A673 (cell line): ENCODE measurements at regions not wholly inside any gene's neighbourhood (a gene's known extent, or its start where the extent isn't known, plus 50 kb on each side); places are given as distances from the start of the nearest gene placed in this dataset.

Experiments used
- BruUV-seq: library from RNA; stranded (reverse); fragments of 400-500 nt; replicated peaks from 2 replicates; lab custom pipeline; 2021; lab: Mats Ljungman, UMichigan
- CTCF ChIA-PET: fragments of 300-600 bp; sonication (Branson Sonifier 250); formaldehyde crosslinking; loops from one replicate; lab custom pipeline; 2022; ENCODE audit warnings: antibody characterized with exemption; lab: Charles Lee
- POLR2A ChIA-PET: fragments of 300-600 bp; sonication (Branson Sonifier 250); formaldehyde crosslinking; loops from one replicate; lab custom pipeline; 2022; ENCODE audit warnings: antibody characterized with exemption; ENCODE audit not compliant: low non-redundant PET; lab: Charles Lee
- DNase-seq: peaks from one replicate; pipeline ENCODE4 v3.0.0-alpha.2; 2015; ENCODE audit warnings: low spot score
- H3K27ac ChIP-seq: fragments of 200-600 bp; sonication (generic); 2 replicates; pipeline ENCODE4 v1.5.1; 2016; ENCODE audit warnings: mixed run types, low read depth, mild to moderate bottlenecking, mixed read lengths, antibody characterized with exemption, low read length; ENCODE audit not compliant: poor library complexity, severe bottlenecking
- H3K27me3 ChIP-seq: fragments of 200-600 bp; sonication (generic); replicated peaks from 2 replicates; pipeline ENCODE4 v1.6.1; 2017; ENCODE audit warnings: mixed run types, low read depth, mild to moderate bottlenecking, mixed read lengths, antibody characterized with exemption, low read length; ENCODE audit not compliant: insufficient read depth, poor library complexity
- H3K36me3 ChIP-seq: fragments of 200-600 bp; sonication (generic); 2 replicates; pipeline ENCODE4 v1.6.1; 2016; ENCODE audit warnings: mixed run types, mild to moderate bottlenecking, mixed read lengths, antibody characterized with exemption, low read length; ENCODE audit not compliant: insufficient read depth, poor library complexity, severe bottlenecking
- H3K4me1 ChIP-seq: fragments of 200-600 bp; sonication (generic); 2 replicates; pipeline ENCODE4 v1.6.1; 2017; ENCODE audit warnings: mixed run types, mild to moderate bottlenecking, mixed read lengths, antibody characterized with exemption, low read length; ENCODE audit not compliant: insufficient read depth, poor library complexity, severe bottlenecking
- H3K4me3 ChIP-seq: fragments of 200-600 bp; sonication (generic); 2 replicates; pipeline ENCODE4 v1.5.1; 2016; ENCODE audit warnings: low read depth, mixed run types, mild to moderate bottlenecking, mixed read lengths, low read length; ENCODE audit not compliant: poor library complexity, severe bottlenecking
- H3K9me3 ChIP-seq: fragments of 200-600 bp; sonication (generic); 2 replicates; pipeline ENCODE4 v1.6.1; 2016; ENCODE audit warnings: mixed run types, low read depth, mild to moderate bottlenecking, mixed read lengths, antibody characterized with exemption, low read length; ENCODE audit not compliant: poor library complexity, severe bottlenecking
- CTCF ChIP-seq: fragments of 300-800, 200-600 bp; sonication (generic); conservative IDR thresholded peaks from 2 replicates; pipeline ENCODE4 v1.5.1; 2017; ENCODE audit warnings: low read depth, mild to moderate bottlenecking, antibody characterized with exemption, low read length, moderate library complexity, mixed read lengths
- EZH2 ChIP-seq: fragments of 200-600 bp; sonication (generic); IDR thresholded peaks from 2 replicates; pipeline ENCODE4 v1.6.1; 2017; ENCODE audit warnings: borderline replicate concordance, low read depth, mild to moderate bottlenecking, mixed read lengths, antibody characterized with exemption, low read length; ENCODE audit not compliant: poor library complexity, severe bottlenecking
- intact Hi-C: fragments of 100-400 bp; cut with micrococcal nuclease; formaldehyde crosslinking; loops from one replicate; pipeline ENCODE4 v1.10.0; 2022; ENCODE audit not compliant: unreplicated experiment

- TF ChIP-seq EZH2: no peak
- no peak for TF ChIP-seq CTCF
- Histone ChIP-seq H3K9me3 (no peaks in the 10 kb centered on the region), H3K4me3 (no peak overlapping the region), H3K27ac (no peak overlapping the region), H3K36me3 (no peaks in the 10 kb centered on the region), H3K27me3 (no peaks in the 10 kb centered on the region), H3K4me1 (no peaks in the 10 kb centered on the region)
- DNase-seq: no peak
- intact Hi-C loops: no loop called here
- BruUV-seq: no TSS peak
- ChIA-PET CTCF (no interaction called here), POLR2A (no interaction called here)
Observed at GRCh38 chr6:110033101-110033500, 55.0 kb downstream of the GPR6 start.

DNA sequence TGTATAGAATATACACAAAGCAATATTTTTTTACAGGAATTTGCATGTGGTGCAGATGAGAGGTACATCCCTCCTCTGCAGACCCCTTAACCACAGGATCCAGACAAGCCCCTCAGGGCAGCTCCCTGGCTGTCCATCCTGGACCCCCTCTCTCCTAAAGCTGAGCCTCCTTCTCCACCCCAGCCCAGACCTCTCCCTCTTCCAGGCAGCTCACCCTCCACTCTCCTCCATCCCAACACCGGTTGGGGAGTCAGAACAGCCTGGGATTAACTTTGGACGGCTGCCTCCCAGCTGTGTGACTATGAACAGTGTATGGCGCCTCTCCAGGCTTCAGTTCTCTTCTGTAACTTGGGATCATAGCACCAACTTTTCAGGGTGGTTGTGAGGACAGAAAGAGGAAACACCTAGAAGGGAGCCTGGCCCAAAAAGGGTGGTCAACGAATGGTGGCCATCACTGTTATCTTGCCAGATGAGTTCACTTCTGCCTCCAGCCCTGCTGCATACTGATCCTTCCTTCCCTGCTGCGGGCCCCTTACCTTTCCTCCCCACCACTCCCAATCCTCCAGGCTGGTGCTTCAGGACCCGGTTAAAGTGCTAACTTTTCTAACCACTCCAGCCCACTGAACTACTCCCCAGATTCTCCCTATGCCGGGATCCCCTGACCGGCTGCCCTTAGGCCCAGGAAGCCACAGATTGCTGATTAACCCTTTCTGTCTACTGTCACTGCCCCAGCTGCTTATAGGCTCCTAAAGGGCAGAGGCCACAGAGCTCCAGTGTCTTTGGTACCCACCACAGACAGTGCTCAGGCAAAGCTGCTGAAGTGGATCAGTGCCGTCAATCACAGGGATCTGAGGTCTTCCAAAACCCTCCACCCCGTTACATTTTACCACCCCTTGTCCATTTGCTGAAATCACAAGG is 55.9 kb downstream of the GPR6 start:
- H3K4me3 ChIP-seq: no peak overlapping the region
- no TSS peak for BruUV-seq
- TF ChIP-seq EZH2: no peak
- TF ChIP-seq CTCF: no peak
- H3K27ac ChIP-seq: no peak overlapping the region
- no peaks in the 10 kb centered on the region for H3K27me3 ChIP-seq
- H3K4me1 ChIP-seq: no peaks in the 10 kb centered on the region
- ChIA-PET POLR2A (no interaction called here), CTCF (no interaction called here)
- no peak for DNase-seq
- intact Hi-C loops: no loop called here
- H3K9me3 ChIP-seq: no peaks in the 10 kb centered on the region
- H3K36me3 ChIP-seq: no peaks in the 10 kb centered on the region

- no peaks in the 10 kb centered on the region for H3K36me3 ChIP-seq
- H3K9me3 ChIP-seq: no peaks in the 10 kb centered on the region
- DNase-seq: no peak
- CTCF ChIA-PET: no interaction called here
- BruUV-seq: no TSS peak
- no peak overlapping the region for H3K4me3 ChIP-seq
- H3K27ac ChIP-seq: no peak overlapping the region
- TF ChIP-seq EZH2 (no peak), CTCF (no peak)
- intact Hi-C loops: no loop called here
- no peaks in the 10 kb centered on the region for H3K27me3 ChIP-seq
- POLR2A ChIA-PET: no interaction called here
- H3K4me1 ChIP-seq: no peaks in the 10 kb centered on the region
Observed at GRCh38 chr6:110034667-110035036, 56.5 kb downstream of the GPR6 start.
